A172 (cell line): ENCODE measurements at regions not wholly inside any gene's neighbourhood (a gene's known extent, or its start where the extent isn't known, plus 50 kb on each side); places are given as distances from the start of the nearest gene placed in this dataset.

ENCODE experiments used
- DNase-seq: peaks from one replicate; pipeline ENCODE4 v3.0.0-alpha.2; 2015; ENCODE audit warnings: low spot score

DNA sequence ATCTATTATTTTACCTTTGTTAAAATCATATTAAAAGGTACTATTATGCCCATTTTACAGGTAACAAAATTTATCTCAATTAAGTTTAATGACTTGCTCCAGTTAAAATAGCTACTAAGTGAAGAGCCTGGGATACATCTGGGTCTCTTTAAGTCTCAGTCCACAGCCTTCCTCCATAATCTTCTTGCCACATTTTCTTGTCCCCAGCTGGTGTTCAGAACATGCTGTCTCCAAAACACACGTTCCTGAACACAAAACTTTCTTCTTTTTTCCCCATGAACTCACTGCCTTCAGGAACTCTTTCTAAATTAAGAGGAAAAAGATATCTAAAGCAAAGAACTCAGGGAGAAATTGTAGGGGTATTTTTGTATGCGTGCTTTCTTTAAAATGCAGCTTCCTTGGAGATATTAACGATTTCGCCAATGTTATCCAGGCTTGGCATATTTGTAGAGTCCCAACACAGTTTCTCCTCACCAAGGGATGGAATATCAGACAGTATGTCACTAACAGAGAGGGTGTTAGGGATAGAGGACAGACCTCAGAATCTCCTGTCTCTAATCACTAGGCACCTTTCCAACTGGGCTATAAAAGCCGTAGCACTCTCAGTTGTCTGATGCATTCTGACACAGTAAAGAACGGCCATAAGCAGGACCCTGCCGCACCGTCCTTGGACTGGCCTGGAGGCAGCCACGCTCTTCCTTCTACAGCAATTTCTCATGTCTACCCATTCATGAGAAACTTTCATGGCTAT lies 232.8 kb upstream of the BLID start:
- no peak for DNase-seq

DNA sequence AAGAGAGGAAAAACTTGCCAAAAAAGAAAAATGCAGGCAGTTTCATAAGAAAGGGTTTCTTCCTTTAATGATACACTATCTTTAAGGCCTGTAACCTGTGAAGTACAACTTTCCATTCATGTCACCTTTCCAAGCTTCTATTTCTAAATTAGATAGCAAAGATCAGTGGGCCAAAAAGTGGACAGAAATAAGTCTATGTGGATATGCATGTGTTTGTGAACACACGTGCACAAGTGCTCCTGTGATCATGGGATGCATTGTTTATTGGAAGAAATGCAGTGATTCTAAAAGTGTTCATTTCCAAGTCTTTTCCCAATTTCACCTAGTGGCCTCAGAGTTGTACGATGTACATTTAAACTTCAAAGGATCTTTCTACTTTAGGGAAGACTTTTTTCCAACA lies 230.0 kb upstream of the BLID start:
- DNase-seq, result no peak

DNA sequence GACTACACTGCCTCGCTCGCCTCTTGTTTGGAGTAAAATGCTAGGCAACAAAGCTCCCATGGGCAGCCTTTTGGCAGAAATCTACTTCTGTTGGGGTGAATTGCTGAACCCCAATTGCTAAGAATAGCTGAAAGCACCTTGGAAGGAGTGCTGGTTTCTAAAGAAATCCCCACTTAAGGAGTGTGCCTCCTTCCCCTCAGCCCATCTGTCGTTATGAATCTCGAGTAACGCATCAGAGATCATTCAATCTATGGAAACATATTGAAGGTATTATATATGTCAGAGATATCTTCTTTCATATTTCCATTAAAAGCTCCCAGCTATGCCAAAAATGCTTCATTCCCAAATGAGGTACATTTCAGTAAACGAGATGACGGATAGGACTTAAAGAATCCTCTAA lies 229.6 kb upstream of the BLID start:
- DNase-seq, result no peak

DNA sequence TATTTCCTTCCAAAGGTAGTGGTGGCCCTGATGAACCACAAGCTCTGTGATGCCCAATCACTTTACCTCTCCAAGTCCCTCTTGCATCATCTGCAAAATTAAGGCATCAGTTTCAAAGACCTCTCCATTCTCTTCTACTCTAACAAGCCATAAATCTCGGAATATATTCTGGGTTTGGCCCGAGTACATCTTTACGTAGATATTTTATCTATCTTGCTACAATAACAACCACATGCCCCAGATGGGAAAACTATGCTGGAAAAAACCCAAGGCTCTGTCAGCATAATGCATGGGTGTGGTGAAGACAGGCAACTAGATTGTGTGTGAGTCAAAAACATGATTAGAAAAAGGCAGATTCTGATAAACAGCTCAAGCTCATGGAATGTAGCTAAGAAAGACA lies 228.2 kb upstream of the BLID start:
- DNase-seq, result peak; percentile 65

DNA sequence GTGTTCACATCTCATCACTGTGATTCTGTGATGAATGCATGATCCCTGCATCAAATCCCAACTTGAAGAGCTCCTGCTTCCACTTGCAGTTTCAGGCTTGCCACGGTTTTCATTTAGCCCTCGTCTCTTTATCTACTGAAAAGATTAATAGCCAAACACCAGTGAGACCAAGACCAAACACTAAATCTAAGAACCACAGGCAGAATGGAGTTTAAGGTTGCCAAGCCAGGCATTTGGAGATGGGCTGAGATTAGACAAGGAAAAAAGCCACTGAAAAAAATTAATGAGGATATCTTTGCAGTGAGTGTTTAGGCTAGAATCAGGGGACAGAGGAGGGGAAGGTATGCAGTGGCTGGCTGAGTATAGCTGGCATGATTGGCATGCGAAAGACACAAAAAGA lies 227.2 kb upstream of the BLID start:
- DNase-seq, result peak; percentile 17

DNA sequence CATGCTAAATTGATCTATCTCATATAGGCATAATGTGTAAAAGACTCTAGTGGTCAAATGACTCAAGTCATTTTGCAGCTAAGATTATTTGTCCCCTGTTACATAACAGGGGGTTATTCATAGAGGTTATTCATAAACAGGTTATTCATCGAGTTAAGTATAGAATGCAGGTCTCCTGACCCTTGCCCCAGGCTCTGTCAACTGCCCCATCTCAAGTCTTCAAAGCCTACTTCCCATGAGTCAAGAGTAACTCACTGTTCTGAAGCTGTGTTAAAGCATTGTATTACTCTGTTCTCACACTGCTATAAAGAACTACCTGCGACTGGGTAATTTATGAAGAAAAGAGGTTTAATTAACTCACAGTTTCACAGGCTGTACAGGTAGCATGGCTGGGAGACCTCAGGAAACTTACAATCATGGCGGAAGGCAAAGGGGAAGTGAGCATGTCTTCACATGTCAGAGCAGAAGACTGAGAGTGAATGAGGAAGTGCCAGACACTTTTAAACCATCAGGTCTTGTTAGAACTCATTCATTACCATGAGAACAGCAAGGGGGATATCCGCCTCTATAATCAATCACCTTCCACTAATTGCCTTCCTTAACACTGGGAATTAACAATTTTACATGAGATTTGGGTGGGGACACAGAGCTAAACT lies 226.2 kb upstream of the BLID start:
- no peak for DNase-seq

DNA sequence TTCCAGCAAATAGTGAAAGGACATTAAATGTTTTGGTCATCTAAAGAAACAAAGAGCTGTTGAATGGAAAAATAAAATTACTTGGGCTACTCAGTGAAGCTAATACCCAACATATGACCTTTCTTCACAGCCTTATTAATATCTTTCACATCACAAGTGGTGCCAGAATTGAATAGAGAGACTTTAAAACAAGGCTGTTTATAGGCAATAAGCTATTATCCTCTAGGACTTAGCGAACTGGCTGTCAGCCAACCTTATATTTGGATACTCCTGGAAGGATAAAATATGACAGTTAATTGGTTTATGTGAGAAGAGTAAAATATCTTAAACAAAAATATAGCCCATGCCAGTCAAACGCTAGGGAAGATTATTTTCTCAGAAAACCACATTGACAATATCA lies 225.5 kb upstream of the BLID start:
- no peak for DNase-seq

DNA sequence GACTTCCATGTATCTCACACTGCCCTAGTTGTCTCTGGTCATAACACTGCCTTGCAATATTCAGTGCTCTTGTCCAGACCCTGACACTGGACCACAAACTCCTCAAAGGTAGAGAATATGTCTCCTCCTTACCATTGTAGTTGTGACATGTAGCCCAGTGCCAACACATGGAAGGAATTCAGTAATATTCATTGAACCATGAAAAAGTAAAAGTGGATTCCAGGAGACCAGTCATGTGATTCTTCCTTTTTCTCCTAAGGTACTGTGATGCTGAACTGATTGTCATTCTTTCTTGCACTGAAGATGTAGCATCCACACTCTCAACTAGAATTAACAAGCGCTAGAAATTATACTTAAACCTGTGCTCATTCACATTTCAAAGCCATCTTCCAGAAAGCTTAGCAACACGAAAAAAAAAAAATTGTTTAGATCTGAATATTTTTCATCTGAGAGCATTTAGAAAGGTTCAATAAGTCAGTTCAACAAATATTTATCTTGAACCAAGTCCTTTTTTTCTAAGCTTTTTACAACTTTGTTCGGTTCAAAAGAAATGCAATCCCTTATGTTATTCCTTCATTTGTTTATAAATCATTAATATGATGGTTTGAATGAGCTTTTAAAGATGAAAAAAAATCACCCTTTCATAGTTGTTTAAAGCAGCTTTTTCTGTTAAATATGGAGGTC lies 224.7 kb upstream of the BLID start:
- DNase-seq, result no peak

DNA sequence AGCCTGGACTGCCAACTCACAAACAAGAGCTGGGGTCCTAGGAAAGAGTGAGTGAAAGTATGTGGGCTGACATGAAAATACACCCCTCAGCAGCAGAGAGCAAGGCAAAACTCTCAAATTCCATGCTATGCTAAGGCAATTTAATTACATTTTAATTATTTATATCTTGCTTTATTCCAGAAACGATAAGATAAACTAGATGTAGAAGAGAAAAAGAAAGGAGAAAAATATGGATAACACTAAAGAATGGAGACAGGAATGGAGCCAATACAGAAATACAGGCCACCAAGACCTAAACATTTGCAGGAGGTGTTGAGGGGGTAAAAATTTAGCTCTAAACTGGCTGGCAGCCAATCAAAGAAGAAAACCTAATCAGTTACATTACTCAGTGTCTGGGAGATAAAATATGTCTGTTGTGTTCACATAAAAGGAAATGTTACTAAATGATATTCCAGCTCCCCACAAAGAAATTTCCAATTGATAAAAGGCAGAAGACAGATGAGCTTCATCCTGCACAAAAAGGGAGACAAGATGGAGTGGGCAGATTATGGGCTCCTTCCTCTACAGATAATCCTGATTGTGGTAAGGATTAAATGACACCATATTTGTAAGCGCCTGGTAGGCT lies 223.5 kb upstream of the BLID start:
- no peak for DNase-seq

DNA sequence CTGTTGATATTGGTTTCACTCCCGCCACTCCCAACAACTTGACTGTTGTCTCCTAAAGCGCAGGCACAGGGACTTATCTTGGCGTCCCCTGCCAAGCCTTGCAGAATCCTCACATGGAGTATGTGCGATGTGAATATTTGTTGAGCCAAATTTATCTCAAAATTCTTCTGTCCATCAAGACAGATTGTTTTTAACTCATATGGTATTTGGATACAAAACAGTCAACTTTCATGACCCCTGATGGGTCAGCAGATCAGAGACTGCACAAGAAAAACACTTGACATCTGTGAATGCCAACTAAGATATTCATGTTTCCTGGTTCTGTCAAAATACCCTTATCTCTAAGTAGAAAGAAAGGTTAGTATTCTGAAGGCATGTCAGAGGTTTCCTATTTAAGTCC lies 221.7 kb upstream of the BLID start:
- no peak for DNase-seq

DNA sequence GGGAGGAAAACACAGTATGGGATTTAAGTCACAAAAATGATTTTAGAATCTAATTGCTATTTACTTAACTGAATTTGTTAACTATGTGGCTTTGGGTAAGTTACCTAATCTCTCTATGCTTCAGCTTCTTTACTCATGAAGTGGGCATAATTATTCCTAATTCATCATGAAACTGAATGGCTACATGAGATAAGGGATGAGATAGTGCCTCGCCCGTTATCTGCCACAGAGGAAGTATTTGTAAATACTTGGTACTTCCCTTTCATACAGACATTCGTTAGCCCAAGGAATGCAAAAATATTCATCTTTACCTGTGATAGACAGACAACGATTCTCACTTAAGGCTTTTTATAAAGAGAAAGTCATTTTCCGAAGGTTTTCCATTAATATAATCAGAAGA lies 221.2 kb upstream of the BLID start:
- DNase-seq, result no peak

DNA sequence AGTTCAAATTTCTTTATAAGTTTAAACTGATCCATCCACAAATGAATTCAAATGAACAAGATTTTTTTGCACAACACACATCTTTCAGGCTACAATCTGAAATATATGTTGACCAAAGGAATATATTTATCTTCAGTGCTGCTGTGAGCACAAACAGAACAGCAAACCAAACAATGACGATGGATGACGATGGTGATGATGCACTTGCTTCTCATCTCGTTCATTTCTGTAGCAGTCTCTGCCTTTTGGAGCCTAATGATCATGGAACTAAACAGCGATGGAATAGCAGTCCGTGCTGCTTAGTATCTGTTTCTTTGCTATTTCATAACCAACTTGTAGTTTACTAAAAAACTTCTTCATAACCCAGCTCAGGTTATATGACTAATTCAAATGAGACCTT lies 220.7 kb upstream of the BLID start:
- DNase-seq, result no peak

DNA sequence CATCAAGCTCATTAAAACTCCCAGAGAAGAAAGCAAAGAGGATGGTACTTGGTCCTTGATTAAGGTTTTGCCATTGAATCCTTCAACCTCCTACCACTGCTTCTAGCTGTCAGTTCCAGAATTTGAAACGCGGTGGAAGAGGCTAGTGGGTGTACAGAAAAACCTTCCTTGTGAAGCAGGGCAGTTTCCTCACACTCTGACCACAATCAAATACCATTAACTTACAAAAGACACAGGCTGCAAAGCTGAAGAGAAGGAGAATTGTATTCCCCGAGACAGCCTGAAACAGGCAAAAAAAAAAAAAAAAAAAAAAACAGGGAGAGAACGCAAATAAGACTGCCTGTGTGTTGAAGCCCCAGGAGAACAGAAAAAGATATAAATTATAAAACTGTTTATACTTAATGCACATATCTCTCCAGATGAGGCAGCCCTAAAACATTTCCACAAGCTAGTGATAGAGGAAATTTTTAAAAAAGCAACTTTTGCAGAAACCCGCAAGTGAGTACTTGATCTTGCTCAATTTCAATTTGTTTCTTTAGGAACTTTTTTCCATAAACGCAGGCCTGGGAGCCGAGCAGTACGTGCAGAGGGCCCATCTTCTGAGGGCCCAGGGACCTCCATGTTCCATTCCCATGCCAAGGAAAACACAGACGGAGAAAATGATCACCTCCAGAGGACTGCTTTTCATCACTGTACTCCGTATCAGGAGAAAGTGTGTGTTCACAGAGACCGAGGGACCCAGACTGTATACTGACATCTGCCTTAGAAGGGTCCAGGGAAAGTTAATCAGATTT lies 218.7 kb upstream of the BLID start:
- no peak for DNase-seq

DNA sequence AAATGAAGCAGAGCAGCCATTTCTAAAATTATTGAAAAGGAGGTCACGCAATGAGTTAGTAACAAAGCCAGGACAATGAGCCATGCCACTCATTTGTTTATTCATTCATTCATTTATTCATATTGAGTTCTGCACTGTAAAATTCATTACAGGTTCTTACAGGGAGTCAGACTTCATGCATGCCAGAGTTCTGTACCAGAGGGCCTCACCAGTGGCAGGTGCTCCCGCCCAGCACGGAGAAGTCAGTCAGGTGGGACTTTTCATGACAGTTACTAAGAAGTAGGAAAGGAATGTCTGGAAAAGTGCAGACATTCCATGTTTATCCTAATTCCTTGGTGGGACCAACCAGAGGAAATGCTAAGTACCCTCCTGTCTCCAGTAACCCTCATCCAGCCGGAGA lies 217.5 kb upstream of the BLID start:
- no peak for DNase-seq

DNA sequence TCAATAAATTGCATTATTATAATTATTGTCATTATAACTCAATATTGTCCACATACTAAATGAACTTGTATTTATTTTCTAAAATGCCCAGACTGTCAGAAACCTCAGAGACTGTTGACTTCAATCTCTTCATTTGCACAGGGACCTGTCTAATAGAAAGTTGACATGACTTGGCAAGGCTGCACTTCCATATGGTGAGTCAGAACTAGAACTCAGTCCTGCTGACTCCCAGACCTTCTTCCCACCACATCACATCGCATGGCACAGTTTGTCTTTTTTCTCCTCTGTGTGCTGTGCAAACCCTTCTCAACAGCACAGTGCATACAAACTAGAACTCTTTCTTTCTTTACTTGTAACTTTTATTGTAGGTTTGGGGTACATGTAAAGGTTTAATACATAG lies 215.1 kb upstream of the BLID start:
- no peak for DNase-seq

DNA sequence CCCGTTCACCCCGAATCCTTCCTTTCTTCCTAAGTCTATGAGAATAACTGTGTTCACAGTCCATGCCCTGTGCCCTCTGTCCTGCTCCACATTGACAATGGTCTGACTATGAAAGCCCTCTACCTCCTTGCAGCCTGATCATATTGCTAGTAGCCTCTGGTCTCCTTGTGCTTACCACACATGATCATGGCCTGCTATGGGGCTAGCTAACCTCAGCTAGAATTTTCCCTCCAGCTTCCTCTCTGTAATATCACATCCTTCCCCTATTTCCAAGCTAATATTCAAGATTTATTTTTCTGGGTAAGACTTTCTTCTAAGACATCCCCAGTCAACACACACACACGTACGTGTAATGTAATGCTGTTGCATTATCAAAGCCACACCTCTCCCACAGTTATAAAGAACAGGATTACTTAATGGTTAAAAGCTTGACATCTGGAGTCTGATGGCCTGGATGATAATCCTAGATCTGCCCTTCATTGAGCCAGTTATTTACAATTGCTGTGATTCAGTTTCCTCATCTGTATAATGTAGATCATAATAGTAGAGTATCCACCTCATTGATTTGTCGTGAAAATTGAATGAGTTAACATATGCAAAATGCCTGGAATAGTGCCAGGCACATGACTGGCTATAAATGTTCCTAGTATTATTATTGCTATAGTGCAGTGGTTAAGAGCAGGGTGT lies 214.4 kb upstream of the BLID start:
- no peak for DNase-seq

DNA sequence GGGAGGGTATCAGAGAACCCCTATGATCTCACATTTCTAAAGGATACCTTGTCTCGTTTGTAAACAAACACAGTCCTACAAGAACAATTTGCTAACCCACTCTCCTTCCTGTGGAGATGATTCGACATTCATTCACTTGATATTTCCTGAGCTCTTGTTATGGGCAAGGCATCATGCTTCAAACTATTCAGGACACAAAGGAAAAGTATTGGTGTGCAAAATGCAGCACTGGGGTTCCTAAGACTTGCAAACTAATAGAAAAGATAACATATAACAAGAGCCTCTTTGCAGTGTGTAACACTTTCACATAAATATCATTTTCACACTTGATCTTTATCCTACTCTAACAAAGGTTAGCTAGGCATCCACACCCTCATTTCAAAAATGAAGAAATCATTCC lies 211.5 kb upstream of the BLID start:
- DNase-seq, result no peak

DNA sequence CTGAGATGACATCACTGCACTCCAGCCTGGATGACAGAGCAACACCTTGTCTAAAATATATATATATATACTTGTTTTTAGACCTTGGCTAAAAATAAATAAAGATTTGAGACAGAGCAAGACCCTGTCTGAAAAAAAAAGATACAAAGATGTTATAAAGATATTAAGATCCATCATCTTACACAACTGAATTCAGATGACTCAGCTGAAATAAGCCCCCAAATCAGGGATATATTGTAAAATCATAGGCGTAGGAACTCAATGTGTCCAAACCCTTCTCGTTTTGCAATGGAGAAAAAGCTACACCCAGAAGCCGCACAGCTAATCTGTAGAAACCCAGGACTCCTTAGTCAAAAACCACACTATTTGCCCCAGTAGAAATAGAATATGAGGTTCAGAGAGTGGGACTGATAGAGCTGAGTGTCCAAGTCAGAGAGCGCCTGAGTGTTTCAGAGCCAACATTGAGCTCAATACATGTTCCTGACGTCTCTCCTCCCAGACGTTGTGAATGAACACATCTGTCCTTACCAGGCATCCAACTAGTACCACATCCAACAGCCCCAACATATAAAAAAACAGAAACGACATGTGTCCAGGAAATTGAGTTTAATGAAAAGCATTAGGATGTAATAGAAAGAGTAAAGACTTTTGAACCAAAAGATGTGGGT lies 207.9 kb upstream of the BLID start:
- DNase-seq, result no peak

DNA sequence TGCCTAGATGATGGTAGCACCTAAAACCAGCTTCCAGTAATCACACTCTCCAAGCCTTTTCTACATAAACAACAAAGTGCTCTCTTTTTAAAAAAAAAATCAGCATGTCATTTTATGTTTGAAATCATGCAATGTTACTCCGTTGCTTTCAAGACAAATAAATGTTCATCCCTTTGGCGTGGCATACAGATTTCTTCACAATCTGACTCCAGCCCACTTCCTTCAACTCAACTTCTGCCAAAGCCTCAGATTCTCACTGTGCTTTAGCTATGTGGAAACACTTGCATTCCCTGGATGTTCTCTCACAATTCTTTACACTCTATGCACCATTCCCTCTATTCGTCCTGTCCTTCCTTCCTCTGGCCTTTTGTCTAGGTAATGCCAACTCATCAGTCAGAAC lies 206.3 kb upstream of the BLID start:
- DNase-seq, result no peak

DNA sequence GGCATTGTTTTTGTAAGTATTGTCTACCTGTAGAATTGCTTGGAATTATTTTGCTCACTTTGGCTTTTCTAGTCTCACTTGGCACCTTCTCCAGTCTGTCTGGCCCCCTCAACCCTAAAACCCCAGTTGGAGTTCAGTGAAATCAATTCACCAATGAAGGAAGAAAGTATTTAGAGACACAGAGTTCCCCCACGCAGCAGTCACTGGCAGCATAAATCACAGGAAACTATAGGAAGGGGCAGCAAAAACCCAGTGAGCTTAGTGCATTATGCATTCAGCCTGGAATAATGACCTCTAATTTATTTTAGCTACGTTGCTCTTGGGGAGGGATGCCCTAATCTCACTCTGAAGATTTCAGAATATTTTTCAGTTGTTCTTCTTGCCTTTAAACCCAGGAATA lies 204.7 kb upstream of the BLID start:
- no peak for DNase-seq
